ENCODE measurements at regions not wholly inside any gene's neighbourhood (a gene's known extent, or its start where the extent isn't known, plus 50 kb on each side); places are given as distances from the start of the nearest gene placed in this dataset.

GRCh38 chr12:97616946-97617345 lies 154.3 kb downstream of the RMST start:
- no peak for DNase-seq (ENCODE audit: low read depth)
- no peak overlapping the region for H3K4me3 ChIP-seq (ENCODE audit: control insufficient read depth, low read depth, low read length)
- TF ChIP-seq, protein P1, sequence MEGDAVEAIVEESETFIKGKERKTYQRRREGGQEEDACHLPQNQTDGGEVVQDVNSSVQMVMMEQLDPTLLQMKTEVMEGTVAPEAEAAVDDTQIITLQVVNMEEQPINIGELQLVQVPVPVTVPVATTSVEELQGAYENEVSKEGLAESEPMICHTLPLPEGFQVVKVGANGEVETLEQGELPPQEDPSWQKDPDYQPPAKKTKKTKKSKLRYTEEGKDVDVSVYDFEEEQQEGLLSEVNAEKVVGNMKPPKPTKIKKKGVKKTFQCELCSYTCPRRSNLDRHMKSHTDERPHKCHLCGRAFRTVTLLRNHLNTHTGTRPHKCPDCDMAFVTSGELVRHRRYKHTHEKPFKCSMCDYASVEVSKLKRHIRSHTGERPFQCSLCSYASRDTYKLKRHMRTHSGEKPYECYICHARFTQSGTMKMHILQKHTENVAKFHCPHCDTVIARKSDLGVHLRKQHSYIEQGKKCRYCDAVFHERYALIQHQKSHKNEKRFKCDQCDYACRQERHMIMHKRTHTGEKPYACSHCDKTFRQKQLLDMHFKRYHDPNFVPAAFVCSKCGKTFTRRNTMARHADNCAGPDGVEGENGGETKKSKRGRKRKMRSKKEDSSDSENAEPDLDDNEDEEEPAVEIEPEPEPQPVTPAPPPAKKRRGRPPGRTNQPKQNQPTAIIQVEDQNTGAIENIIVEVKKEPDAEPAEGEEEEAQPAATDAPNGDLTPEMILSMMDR (IDR thresholded peaks at IDR 0.05; ENCODE audit: control insufficient read depth, insufficient read depth, low read depth, low read length, missing control alignments), result no peak

DNA sequence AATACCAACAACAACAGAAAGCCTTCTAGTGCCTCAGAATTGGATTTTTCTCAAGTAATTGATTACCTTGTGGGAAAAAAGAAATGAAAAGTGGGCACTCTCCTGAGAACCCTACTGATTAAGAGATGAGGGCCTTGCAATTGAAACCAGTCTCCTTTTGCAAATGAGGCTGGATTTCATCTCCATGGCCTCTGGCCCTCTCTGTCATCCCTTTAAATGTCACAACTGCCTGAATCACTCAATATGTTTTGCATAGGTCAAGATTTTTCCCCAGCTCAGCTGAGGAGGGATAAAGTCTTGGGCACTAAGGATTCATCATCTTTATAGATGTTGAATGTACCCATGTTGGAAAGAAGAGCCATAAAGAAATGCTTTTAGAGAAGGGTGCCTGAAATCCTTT lies 166.4 kb downstream of the RMST start:
- TF ChIP-seq, protein P1 (IDR thresholded peaks at IDR 0.05; ENCODE audit: control insufficient read depth, insufficient read depth, low read depth, low read length, missing control alignments), result no peak
- DNase-seq (ENCODE audit: low read depth), result no peak
- no peak overlapping the region for H3K4me3 ChIP-seq (ENCODE audit: control insufficient read depth, low read depth, low read length)

DNA sequence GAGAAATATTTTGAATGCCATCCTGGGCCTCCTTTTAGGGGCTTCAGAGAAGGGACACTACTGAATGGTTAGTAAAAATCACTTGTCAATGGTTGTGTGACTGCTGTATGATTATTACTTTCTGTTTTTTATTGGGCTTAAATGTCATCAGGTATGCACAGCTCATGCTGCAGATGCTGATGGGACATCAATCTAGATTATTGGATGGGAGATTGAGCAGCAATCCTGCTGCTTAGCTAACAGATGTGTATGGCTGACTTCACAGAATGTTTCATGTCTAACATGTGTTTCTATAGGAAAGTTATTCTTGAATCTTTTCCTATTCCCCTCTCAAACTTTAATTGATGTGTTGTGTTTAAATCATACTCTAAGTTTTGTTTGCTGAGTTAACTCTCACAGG lies 166.8 kb downstream of the RMST start:
- H3K4me3 ChIP-seq (ENCODE audit: control insufficient read depth, low read depth, low read length), result no peak overlapping the region
- DNase-seq (ENCODE audit: low read depth), result no peak
- TF ChIP-seq, protein P1 (IDR thresholded peaks at IDR 0.05; ENCODE audit: control insufficient read depth, insufficient read depth, low read depth, low read length, missing control alignments), result no peak

DNA sequence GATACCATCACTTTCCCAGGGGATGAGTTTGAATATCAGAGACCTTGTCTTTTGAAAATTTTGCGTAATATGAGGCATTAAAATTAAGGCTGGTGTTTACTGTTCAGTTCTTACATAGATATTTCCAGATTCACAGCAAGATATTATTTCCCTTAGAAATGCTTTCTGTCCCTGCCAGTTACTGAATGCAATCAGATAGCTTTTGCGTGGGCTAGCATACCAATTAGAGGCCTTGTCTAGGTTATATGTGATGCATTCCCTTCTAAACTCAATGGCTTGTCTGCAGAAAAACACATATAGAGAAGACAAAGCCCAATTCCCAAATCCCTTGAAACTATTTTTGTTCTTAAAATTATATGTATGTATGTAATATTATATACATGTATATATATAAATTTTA lies 167.8 kb downstream of the RMST start:
- TF ChIP-seq, protein P1 (IDR thresholded peaks at IDR 0.05; ENCODE audit: control insufficient read depth, insufficient read depth, low read depth, low read length, missing control alignments), result no peak
- H3K4me3 ChIP-seq (ENCODE audit: control insufficient read depth, low read depth, low read length), result no peak overlapping the region
- no peak for DNase-seq (ENCODE audit: low read depth)

- no peak for DNase-seq (ENCODE audit: low read depth)
- H3K4me3 ChIP-seq (ENCODE audit: control insufficient read depth, low read depth, low read length), result no peak overlapping the region
- TF ChIP-seq, protein P1 (IDR thresholded peaks at IDR 0.05; ENCODE audit: control insufficient read depth, insufficient read depth, low read depth, low read length, missing control alignments), result no peak
Observed at GRCh38 chr12:97630875-97631274, 168.3 kb downstream of the RMST start.

- no peak overlapping the region for H3K4me3 ChIP-seq (ENCODE audit: control insufficient read depth, low read depth, low read length)
- TF ChIP-seq, protein P1 (IDR thresholded peaks at IDR 0.05; ENCODE audit: control insufficient read depth, insufficient read depth, low read depth, low read length, missing control alignments), result no peak
- DNase-seq (ENCODE audit: low read depth), result no peak
Observed at GRCh38 chr12:97637770-97638169, 175.2 kb downstream of the RMST start.

DNA sequence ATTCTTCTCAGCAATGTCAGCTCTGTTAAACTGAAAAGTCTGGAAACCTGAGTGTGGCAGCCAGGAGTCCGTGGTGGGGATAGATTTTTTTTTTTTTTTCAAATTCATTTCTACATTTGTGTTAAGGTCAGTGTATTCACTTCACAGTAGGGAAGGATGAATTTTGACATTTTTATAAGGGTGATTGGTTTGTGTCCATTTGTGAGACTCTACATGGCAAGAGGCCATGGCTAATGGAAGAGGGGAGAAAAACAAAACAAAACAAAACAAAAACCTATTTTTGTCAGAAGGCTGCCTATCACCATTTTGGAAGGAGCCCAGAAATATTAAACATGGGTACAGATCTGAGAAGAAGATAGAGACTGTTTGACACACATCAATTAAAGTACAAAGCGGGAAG lies 176.1 kb downstream of the RMST start:
- TF ChIP-seq, protein P1 (IDR thresholded peaks at IDR 0.05; ENCODE audit: control insufficient read depth, insufficient read depth, low read depth, low read length, missing control alignments), result no peak
- H3K4me3 ChIP-seq (ENCODE audit: control insufficient read depth, low read depth, low read length), result no peak overlapping the region
- DNase-seq (ENCODE audit: low read depth), result no peak
